ENCODE measurements at regions not wholly inside any gene's neighbourhood (a gene's known extent, or its start where the extent isn't known, plus 50 kb on each side); places are given as distances from the start of the nearest gene placed in this dataset.

- TF ChIP-seq CTCF (IDR thresholded peaks at IDR 0.05; ENCODE audit: low read depth, low read length, poor library complexity, severe bottlenecking), result no peak
- no peak for TF ChIP-seq EZH2phosphoT487 (IDR thresholded peaks at IDR 0.05; ENCODE audit: borderline replicate concordance, low read length)
These were observed 1036.1 kb upstream of the ARRDC3 start for GRCh38 chr5:92419261-92419660.

Data from DOHH2 (cell line).